ENCODE measurements at regions not wholly inside any gene's neighbourhood (a gene's known extent, or its start where the extent isn't known, plus 50 kb on each side); places are given as distances from the start of the nearest gene placed in this dataset.

- no peak for TF ChIP-seq CTCF (conservative IDR thresholded peaks at IDR 0.05; ENCODE audit: low read depth, low read length)
- no peak for TF ChIP-seq EZH2 (IDR thresholded peaks at IDR 0.05; ENCODE audit: borderline replicate concordance, low read depth, low read length, poor library complexity, severe bottlenecking)
Measured at GRCh38 chr7:83827036-83827435, 178.1 kb upstream of the SEMA3E start.
